ENCODE measurements at regions not wholly inside any gene's neighbourhood (a gene's known extent, or its start where the extent isn't known, plus 50 kb on each side); places are given as distances from the start of the nearest gene placed in this dataset.

GRCh38 chr3:40615918-40616819 is 91.4 kb downstream of the ZNF621 start:
- no peak for DNase-seq (ENCODE audit: low read depth, low spot score)
- Histone ChIP-seq H3K4me1 (ENCODE audit: control insufficient read depth, insufficient read depth, low read length) (no peaks in the 10 kb centered on the region), H3K9me3 (ENCODE audit: control insufficient read depth, insufficient read depth, low read depth, low read length) (no peaks in the 10 kb centered on the region), H3K36me3 (ENCODE audit: control insufficient read depth, insufficient read depth, low read length) (no peaks in the 10 kb centered on the region), H3K4me3 (ENCODE audit: low read depth in 2 of 2, low read length in 2 of 2) (no peak overlapping the region), H3K27me3 (ENCODE audit: control insufficient read depth, insufficient read depth, low read length) (no peaks in the 10 kb centered on the region; the same call in 1 of the 2 replicates), H3K27ac (ENCODE audit: low read length) (no peak overlapping the region)
- TF ChIP-seq TCF7L2 (IDR thresholded peaks at IDR 0.05; ENCODE audit: low read depth, low read length) (no peak), SIN3A (IDR thresholded peaks at IDR 0.05; ENCODE audit: borderline replicate concordance, insufficient read depth, low read depth, low read length) (no peak), POLR2AphosphoS5 (IDR thresholded peaks at IDR 0.05; ENCODE audit: low read depth, low read length) (no peak)
- TF ChIP-seq, protein P1, sequence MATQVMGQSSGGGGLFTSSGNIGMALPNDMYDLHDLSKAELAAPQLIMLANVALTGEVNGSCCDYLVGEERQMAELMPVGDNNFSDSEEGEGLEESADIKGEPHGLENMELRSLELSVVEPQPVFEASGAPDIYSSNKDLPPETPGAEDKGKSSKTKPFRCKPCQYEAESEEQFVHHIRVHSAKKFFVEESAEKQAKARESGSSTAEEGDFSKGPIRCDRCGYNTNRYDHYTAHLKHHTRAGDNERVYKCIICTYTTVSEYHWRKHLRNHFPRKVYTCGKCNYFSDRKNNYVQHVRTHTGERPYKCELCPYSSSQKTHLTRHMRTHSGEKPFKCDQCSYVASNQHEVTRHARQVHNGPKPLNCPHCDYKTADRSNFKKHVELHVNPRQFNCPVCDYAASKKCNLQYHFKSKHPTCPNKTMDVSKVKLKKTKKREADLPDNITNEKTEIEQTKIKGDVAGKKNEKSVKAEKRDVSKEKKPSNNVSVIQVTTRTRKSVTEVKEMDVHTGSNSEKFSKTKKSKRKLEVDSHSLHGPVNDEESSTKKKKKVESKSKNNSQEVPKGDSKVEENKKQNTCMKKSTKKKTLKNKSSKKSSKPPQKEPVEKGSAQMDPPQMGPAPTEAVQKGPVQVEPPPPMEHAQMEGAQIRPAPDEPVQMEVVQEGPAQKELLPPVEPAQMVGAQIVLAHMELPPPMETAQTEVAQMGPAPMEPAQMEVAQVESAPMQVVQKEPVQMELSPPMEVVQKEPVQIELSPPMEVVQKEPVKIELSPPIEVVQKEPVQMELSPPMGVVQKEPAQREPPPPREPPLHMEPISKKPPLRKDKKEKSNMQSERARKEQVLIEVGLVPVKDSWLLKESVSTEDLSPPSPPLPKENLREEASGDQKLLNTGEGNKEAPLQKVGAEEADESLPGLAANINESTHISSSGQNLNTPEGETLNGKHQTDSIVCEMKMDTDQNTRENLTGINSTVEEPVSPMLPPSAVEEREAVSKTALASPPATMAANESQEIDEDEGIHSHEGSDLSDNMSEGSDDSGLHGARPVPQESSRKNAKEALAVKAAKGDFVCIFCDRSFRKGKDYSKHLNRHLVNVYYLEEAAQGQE (IDR thresholded peaks at IDR 0.05; ENCODE audit: insufficient read depth in 1 of 2, low read depth in 2 of 2, low read length in 1 of 2): no peak
- TF ChIP-seq, protein P2, sequence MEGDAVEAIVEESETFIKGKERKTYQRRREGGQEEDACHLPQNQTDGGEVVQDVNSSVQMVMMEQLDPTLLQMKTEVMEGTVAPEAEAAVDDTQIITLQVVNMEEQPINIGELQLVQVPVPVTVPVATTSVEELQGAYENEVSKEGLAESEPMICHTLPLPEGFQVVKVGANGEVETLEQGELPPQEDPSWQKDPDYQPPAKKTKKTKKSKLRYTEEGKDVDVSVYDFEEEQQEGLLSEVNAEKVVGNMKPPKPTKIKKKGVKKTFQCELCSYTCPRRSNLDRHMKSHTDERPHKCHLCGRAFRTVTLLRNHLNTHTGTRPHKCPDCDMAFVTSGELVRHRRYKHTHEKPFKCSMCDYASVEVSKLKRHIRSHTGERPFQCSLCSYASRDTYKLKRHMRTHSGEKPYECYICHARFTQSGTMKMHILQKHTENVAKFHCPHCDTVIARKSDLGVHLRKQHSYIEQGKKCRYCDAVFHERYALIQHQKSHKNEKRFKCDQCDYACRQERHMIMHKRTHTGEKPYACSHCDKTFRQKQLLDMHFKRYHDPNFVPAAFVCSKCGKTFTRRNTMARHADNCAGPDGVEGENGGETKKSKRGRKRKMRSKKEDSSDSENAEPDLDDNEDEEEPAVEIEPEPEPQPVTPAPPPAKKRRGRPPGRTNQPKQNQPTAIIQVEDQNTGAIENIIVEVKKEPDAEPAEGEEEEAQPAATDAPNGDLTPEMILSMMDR (IDR thresholded peaks at IDR 0.05): no peak
- BruUV-seq (replicated peaks): no TSS peak
- no peak for ATAC-seq
- ChIA-PET POLR2A (no interaction called here), CTCF (no interaction called here)
- intact Hi-C loops (cut with micrococcal nuclease; ENCODE audit: unreplicated experiment): no loop called here
- in situ Hi-C loops (cut with HindIII; ENCODE audit: low pct_unique_long_range_greater_than_20kb, low sequenced_read_pairs): no loop called here

GRCh38 chr3:40617084-40617483 is 92.3 kb downstream of the ZNF621 start:
- no peak for TF ChIP-seq POLR2AphosphoS5 (IDR thresholded peaks at IDR 0.05; ENCODE audit: low read depth, low read length)
- no peak for TF ChIP-seq SIN3A (IDR thresholded peaks at IDR 0.05; ENCODE audit: borderline replicate concordance, insufficient read depth, low read depth, low read length)
- TF ChIP-seq, protein P1 (IDR thresholded peaks at IDR 0.05; ENCODE audit: insufficient read depth in 1 of 2, low read depth in 2 of 2, low read length in 1 of 2): no peak
- TF ChIP-seq, protein P2 (IDR thresholded peaks at IDR 0.05): no peak
- no peak for TF ChIP-seq TCF7L2 (IDR thresholded peaks at IDR 0.05; ENCODE audit: low read depth, low read length)
- POLR2A ChIA-PET: no interaction called here

More at GRCh38 chr3:40617084-40617483, 92.3 kb downstream of the ZNF621 start:
- no peaks in the 10 kb centered on the region for H3K36me3 ChIP-seq (ENCODE audit: control insufficient read depth, insufficient read depth, low read length)
- CTCF ChIA-PET: no interaction called here
- H3K4me1 ChIP-seq (ENCODE audit: control insufficient read depth, insufficient read depth, low read length): no peaks in the 10 kb centered on the region
- DNase-seq (ENCODE audit: low read depth, low spot score) (no peak), ATAC-seq (no peak)
- H3K4me3 ChIP-seq (ENCODE audit: low read depth in 2 of 2, low read length in 2 of 2): no peak overlapping the region
- BruUV-seq (replicated peaks): no TSS peak
- in situ Hi-C loops (cut with HindIII; ENCODE audit: low pct_unique_long_range_greater_than_20kb, low sequenced_read_pairs): no loop called here
- H3K27ac ChIP-seq (ENCODE audit: low read length): no peak overlapping the region
- no peaks in the 10 kb centered on the region for H3K9me3 ChIP-seq (ENCODE audit: control insufficient read depth, insufficient read depth, low read depth, low read length)
- no peaks in the 10 kb centered on the region for H3K27me3 ChIP-seq (ENCODE audit: control insufficient read depth, insufficient read depth, low read length)
- intact Hi-C loops (cut with micrococcal nuclease; ENCODE audit: unreplicated experiment): no loop called here
